ENCODE measurements at regions not wholly inside any gene's neighbourhood (a gene's known extent, or its start where the extent isn't known, plus 50 kb on each side); places are given as distances from the start of the nearest gene placed in this dataset.

DNA sequence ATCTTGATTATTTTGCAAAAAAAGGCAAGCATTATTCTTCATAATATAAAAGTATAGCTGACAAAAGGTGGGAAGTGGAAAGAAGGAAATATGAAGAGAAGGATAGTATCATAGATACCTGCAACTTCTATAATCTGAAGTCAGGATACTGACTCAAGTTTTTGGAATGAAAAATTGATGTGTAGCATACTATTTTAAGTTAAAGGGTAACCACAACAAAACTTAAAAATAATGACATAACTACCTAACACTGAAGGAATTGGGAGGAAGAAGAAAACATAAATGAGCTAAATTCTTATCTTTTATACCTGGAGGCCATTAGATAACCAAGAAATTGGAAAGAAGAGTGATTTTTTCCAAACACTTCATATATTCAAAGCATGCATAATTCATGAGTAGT lies 51.8 kb upstream of the TLE1 start:
- Histone ChIP-seq H3K27me3 (ENCODE audit: control insufficient read depth, insufficient read depth, low read length) (no peaks in the 10 kb centered on the region), H3K4me3 (ENCODE audit: low read length) (no peak overlapping the region), H3K36me3 (ENCODE audit: insufficient read depth, low read length) (no peaks in the 10 kb centered on the region), H3K9ac (ENCODE audit: low read depth, low read length) (no peak overlapping the region), H3K4me2 (ENCODE audit: low read length) (no peak overlapping the region), H3K9me3 (replicated peaks; ENCODE audit: low read length) (no peaks in the 10 kb centered on the region), H3K4me1 (ENCODE audit: control insufficient read depth, insufficient read depth, low read length) (peaks cover 14% of the 10 kb centered on the region)

DNA sequence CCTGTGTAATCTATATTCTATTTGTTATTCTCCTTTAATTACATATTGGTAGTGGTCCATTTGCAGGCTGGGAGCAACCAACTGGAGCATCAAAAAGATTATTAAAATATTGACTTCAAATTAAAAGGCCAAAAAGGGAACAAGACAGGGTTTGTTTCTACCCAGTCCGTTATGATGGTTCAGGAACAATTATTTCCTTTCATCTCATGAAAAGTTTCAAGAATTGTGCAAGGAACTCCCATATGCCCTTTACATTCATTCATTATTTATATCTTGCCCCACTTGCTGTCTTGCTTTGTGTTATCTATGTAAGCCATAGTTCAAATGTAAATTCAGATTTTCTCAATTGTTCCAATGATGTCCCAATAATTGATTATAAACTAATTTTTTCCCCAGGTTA lies 58.7 kb upstream of the TLE1 start:
- Histone ChIP-seq H3K9ac (ENCODE audit: low read depth, low read length) (no peak overlapping the region), H3K4me1 (ENCODE audit: control insufficient read depth, insufficient read depth, low read length) (no peaks in the 10 kb centered on the region), H3K4me2 (ENCODE audit: low read length) (no peak overlapping the region), H3K36me3 (ENCODE audit: insufficient read depth, low read length) (no peaks in the 10 kb centered on the region), H3K4me3 (ENCODE audit: low read length) (no peak overlapping the region), H3K27me3 (ENCODE audit: control insufficient read depth, insufficient read depth, low read length) (no peaks in the 10 kb centered on the region), H3K9me3 (replicated peaks; ENCODE audit: low read length) (no peaks in the 10 kb centered on the region)

DNA sequence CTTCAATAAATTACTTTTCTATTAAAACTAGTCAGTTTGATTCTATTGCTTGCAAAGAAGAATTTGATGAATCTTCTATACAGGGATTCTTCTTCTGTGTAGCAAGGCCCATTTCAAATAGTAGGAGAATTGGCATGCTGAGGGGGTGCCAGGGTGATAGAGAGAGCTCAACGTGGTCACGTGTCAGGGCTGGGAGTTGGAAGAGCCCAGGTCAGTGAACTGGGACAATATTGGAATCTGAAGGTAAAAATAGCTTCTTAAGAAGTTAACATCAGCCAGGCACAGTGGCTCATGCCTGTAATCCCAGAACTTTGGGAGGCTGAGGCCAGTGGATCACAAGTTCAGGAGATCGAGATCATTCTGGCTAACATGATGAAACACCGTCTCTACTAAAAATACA lies 64.1 kb upstream of the TLE1 start:
- no peaks in the 10 kb centered on the region for H3K4me1 ChIP-seq (ENCODE audit: control insufficient read depth, insufficient read depth, low read length)
- H3K4me2 ChIP-seq (ENCODE audit: low read length) = no peak overlapping the region
- H3K9ac ChIP-seq (ENCODE audit: low read depth, low read length) = no peak overlapping the region
- H3K4me3 ChIP-seq (ENCODE audit: low read length) = no peak overlapping the region
- no peaks in the 10 kb centered on the region for H3K36me3 ChIP-seq (ENCODE audit: insufficient read depth, low read length)
- H3K9me3 ChIP-seq (replicated peaks; ENCODE audit: low read length) = no peaks in the 10 kb centered on the region
- peaks cover 2% of the 10 kb centered on the region for H3K27me3 ChIP-seq (ENCODE audit: control insufficient read depth, insufficient read depth, low read length)

DNA sequence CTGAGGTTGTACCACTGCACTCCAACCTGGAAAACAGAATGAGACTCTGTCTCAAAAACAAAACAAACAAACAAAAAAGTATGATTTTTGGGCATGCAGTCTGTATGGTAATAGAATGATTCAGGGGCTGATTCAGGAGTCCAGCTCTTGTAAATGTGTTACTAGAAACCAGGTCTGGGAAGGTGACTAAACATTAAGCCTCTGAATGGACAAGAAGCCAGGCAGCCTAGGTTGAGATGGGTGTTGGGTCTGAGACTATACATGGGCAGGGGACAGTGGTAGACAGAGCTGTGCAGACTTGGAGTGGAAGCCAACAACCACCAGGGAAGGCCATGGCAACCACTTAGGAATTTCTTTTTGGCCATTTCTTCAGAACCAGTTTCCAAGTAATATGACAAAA lies 64.9 kb upstream of the TLE1 start:
- peaks cover 2% of the 10 kb centered on the region for H3K27me3 ChIP-seq (ENCODE audit: control insufficient read depth, insufficient read depth, low read length)

DNA sequence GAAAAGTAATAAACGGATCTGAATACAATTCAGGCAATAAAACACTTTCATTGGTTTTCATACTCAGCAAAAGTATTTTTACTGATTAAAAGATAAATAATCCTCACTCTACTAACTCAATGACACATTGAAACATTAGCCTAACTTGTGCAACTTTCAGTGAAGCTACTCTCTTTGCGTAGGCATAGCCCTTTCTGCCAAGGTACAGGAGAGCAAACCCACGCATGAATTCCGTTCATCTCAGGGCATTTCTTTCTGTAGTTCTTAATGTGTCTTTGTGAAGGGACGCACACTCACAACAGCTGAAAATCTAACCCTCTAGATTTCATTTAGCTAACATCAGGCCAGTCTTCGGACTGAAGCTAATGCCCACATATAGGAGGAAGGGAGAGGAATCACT lies 66.4 kb upstream of the TLE1 start:
- no peak overlapping the region for H3K4me3 ChIP-seq (ENCODE audit: low read length)
- peaks cover 11% of the 10 kb centered on the region for H3K4me1 ChIP-seq (ENCODE audit: control insufficient read depth, insufficient read depth, low read length)
- H3K27me3 ChIP-seq (ENCODE audit: control insufficient read depth, insufficient read depth, low read length) = peaks cover 2% of the 10 kb centered on the region

More for the DNA sequence above, 64.9 kb upstream of the TLE1 start:
- H3K4me3 ChIP-seq (ENCODE audit: low read length) = no peak overlapping the region
- no peak overlapping the region for H3K9ac ChIP-seq (ENCODE audit: low read depth, low read length)
- peaks cover under 1% of the 10 kb centered on the region for H3K4me1 ChIP-seq (ENCODE audit: control insufficient read depth, insufficient read depth, low read length)
- H3K36me3 ChIP-seq (ENCODE audit: insufficient read depth, low read length) = no peaks in the 10 kb centered on the region
- H3K4me2 ChIP-seq (ENCODE audit: low read length) = no peak overlapping the region
- H3K9me3 ChIP-seq (replicated peaks; ENCODE audit: low read length) = no peaks in the 10 kb centered on the region

DNA sequence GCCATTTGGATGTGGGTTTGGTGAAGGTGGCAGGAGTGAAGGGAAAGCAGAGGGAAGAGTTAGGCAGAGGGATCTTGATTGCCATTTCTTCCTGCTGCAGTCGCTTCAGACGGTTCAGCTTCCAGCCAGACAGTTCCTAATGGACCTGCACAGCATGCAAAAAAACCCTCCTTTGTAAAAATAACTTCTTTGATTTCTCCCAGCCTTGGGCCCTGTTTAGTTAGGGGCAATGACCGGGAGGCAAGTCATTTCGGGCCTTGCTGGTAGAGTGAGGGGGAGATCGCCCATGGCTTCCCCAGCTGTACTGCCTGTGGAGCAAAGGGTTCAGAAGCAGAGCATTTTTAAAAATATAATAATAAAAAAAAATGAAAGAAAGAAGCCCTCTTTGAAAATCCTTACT lies 67.2 kb upstream of the TLE1 start:
- H3K4me3 ChIP-seq (ENCODE audit: low read length) = no peak overlapping the region
- H3K27me3 ChIP-seq (ENCODE audit: control insufficient read depth, insufficient read depth, low read length) = peaks cover 2% of the 10 kb centered on the region
- no peak overlapping the region for H3K9ac ChIP-seq (ENCODE audit: low read depth, low read length)
- H3K36me3 ChIP-seq (ENCODE audit: insufficient read depth, low read length) = no peaks in the 10 kb centered on the region
- peaks cover 11% of the 10 kb centered on the region for H3K4me1 ChIP-seq (ENCODE audit: control insufficient read depth, insufficient read depth, low read length)
- H3K9me3 ChIP-seq (replicated peaks; ENCODE audit: low read length) = no peaks in the 10 kb centered on the region
- no peak overlapping the region for H3K4me2 ChIP-seq (ENCODE audit: low read length)

More for the DNA sequence above, 66.4 kb upstream of the TLE1 start:
- Histone ChIP-seq H3K9ac (ENCODE audit: low read depth, low read length) (no peak overlapping the region), H3K4me2 (ENCODE audit: low read length) (no peak overlapping the region), H3K36me3 (ENCODE audit: insufficient read depth, low read length) (no peaks in the 10 kb centered on the region), H3K9me3 (replicated peaks; ENCODE audit: low read length) (no peaks in the 10 kb centered on the region)

DNA sequence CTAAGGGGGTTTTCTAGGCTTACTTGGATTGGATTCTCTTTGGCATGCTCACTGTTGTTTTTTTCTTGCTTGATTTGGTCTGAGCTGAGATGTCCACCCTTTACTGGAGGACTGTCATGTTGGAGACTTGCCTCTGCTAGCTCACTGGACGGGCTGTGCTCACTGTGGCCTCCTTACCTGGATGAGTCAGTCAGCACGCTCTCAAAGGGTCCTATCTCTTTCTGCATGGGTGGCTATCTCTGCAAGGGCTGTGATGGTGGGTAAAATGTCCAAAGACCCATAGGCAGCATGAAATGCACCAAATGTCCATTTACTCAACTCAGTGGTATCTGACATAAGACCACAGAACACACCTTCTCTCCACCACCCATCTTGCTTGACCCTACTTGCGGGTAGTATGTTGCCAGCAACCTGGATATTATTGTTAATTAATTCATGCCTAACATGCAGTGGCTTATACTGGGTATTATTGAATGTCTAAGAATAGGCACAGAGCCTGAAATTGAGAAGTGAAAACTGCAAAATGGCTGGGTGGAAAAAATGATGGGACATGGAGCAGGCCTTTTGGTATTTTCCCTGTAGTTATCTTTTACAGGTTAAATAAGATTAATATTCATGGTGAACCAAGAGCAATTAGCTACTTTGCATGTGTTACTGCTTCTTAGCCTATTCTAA lies 68.9 kb upstream of the TLE1 start:
- Histone ChIP-seq H3K4me2 (ENCODE audit: low read length) (no peak overlapping the region), H3K36me3 (ENCODE audit: insufficient read depth, low read length) (no peaks in the 10 kb centered on the region), H3K27me3 (ENCODE audit: control insufficient read depth, insufficient read depth, low read length) (peaks cover 2% of the 10 kb centered on the region), H3K9ac (ENCODE audit: low read depth, low read length) (no peak overlapping the region), H3K9me3 (replicated peaks; ENCODE audit: low read length) (no peaks in the 10 kb centered on the region), H3K4me3 (ENCODE audit: low read length) (no peak overlapping the region), H3K4me1 (ENCODE audit: control insufficient read depth, insufficient read depth, low read length) (peaks cover 11% of the 10 kb centered on the region)

DNA sequence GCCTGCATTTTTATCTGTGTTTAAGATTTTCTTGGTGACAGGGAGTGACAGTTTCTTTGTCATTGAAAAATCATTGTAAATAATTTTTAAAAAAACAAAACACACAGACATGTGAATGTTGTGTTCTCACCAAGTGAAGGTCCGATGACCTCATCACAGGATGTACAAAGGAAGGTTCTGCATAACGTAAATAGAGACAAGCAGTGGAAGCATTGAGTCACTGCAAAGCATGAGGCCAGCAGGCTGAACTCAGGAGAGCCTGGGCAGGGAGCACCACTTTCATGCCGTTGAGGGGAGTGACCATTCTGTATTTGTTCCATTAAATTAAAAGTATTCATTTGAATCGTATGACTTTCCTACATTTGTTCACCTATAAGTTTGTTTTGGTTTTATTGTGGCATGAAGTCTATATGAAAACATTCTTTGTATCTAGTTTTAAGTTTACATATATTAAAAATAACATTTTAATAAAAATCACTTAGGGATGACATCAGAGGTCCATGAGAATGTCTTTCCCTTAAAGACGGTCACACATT lies 70.4 kb upstream of the TLE1 start:
- H3K4me1 ChIP-seq (ENCODE audit: control insufficient read depth, insufficient read depth, low read length) = peaks cover 11% of the 10 kb centered on the region
- H3K9ac ChIP-seq (ENCODE audit: low read depth, low read length) = no peak overlapping the region
- no peak overlapping the region for H3K4me2 ChIP-seq (ENCODE audit: low read length)
- H3K4me3 ChIP-seq (ENCODE audit: low read length) = no peak overlapping the region
- H3K36me3 ChIP-seq (ENCODE audit: insufficient read depth, low read length) = no peaks in the 10 kb centered on the region
- no peaks in the 10 kb centered on the region for H3K9me3 ChIP-seq (replicated peaks; ENCODE audit: low read length)
- peaks cover 2% of the 10 kb centered on the region for H3K27me3 ChIP-seq (ENCODE audit: control insufficient read depth, insufficient read depth, low read length)

DNA sequence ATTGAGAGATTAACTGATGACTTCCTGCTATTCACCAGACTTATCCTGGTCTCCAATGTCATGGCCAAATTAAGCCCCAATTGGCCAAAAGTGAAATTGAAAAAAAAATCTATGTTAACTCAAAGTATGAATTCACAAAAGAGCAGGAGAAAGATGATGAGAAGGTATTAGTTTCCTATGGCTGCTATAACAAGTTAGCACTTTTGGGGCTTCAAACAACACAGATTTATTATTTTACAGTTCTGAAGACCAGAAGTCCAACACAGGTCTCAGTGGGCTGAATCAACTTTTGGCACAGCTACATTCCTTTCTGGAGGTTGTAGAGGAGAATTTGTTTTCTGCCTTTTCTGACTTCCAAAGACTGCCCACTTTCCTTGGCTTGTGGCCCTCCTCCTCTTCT lies 78.6 kb upstream of the TLE1 start:
- Histone ChIP-seq H3K36me3 (ENCODE audit: insufficient read depth, low read length) (no peaks in the 10 kb centered on the region), H3K9me3 (replicated peaks; ENCODE audit: low read length) (no peaks in the 10 kb centered on the region), H3K4me1 (ENCODE audit: control insufficient read depth, insufficient read depth, low read length) (peaks cover 13% of the 10 kb centered on the region), H3K4me2 (ENCODE audit: low read length) (no peak overlapping the region), H3K9ac (ENCODE audit: low read depth, low read length) (no peak overlapping the region), H3K27me3 (ENCODE audit: control insufficient read depth, insufficient read depth, low read length) (no peaks in the 10 kb centered on the region), H3K4me3 (ENCODE audit: low read length) (no peak overlapping the region)

DNA sequence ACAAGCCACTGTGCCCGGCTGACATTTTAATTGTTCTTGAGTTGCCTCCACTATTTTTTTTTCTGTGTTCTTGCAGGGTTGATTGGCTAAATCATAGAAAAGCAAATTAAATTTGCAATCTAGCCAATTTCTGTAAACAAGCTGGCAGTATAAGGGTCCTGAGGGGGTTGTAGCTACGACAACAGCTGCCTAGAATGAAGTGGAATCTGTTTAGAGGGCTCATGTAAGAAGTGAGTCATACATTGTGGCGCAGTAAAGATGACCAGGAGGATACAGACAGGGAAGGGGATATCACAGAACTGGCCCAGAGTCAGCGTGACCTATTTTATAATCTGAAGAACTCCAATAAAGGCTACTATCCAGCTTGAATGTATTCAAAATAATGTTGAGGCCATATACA lies 82.2 kb upstream of the TLE1 start:
- H3K36me3 ChIP-seq (ENCODE audit: insufficient read depth, low read length) = no peaks in the 10 kb centered on the region
- peaks cover 13% of the 10 kb centered on the region for H3K4me1 ChIP-seq (ENCODE audit: control insufficient read depth, insufficient read depth, low read length)
- H3K4me3 ChIP-seq (ENCODE audit: low read length) = no peak overlapping the region
- H3K9me3 ChIP-seq (replicated peaks; ENCODE audit: low read length) = no peaks in the 10 kb centered on the region
- no peaks in the 10 kb centered on the region for H3K27me3 ChIP-seq (ENCODE audit: control insufficient read depth, insufficient read depth, low read length)
- H3K4me2 ChIP-seq (ENCODE audit: low read length) = peak overlapping the region; percentile 40
- no peak overlapping the region for H3K9ac ChIP-seq (ENCODE audit: low read depth, low read length)

DNA sequence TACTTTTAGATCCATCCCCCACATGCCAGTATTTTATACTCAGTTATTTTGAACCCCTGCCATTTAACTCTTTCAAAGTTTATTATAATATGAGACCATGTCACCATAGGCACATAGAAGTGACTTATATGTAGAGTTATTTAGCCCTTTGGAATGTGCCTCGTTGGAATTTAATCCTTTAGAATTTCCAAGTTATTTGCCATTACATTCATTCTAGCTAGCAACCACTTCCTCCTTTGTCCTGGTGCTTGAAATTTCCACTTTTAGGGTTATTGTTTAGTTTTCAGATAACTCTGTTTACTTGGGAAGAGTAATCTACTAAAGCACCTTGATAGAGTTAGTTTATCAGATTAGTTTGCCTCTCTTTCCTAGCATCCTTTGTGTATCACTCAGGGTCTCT lies 82.8 kb upstream of the TLE1 start:
- Histone ChIP-seq H3K4me1 (ENCODE audit: control insufficient read depth, insufficient read depth, low read length) (peaks cover 13% of the 10 kb centered on the region), H3K9me3 (replicated peaks; ENCODE audit: low read length) (no peaks in the 10 kb centered on the region), H3K4me3 (ENCODE audit: low read length) (no peak overlapping the region), H3K27me3 (ENCODE audit: control insufficient read depth, insufficient read depth, low read length) (no peaks in the 10 kb centered on the region), H3K36me3 (ENCODE audit: insufficient read depth, low read length) (no peaks in the 10 kb centered on the region), H3K4me2 (ENCODE audit: low read length) (peak overlapping the region; percentile 8), H3K9ac (ENCODE audit: low read depth, low read length) (no peak overlapping the region)

DNA sequence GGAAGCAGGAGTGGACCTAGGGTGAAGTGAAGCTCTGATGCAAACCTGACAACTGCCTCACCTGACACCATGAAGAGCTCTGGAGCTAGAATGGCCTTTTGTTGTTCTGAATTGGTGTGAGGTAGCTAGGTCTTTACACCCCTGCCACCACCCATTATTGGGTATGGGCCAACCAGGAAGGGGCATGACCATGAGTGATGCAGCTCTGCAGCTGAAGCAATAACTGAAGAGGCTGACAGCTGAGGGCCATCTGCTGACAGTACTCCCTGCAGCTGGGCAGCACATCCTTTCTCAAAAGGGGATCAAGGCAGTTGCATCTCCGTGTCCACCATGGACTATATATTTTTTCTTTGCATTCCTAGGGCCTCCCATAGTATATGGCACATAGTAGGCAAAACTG lies 87.0 kb upstream of the TLE1 start:
- Histone ChIP-seq H3K9ac (ENCODE audit: low read depth, low read length) (no peak overlapping the region), H3K9me3 (replicated peaks; ENCODE audit: low read length) (no peaks in the 10 kb centered on the region), H3K36me3 (ENCODE audit: insufficient read depth, low read length) (no peaks in the 10 kb centered on the region), H3K4me2 (ENCODE audit: low read length) (no peak overlapping the region), H3K27me3 (ENCODE audit: control insufficient read depth, insufficient read depth, low read length) (no peaks in the 10 kb centered on the region), H3K4me3 (ENCODE audit: low read length) (no peak overlapping the region), H3K4me1 (ENCODE audit: control insufficient read depth, insufficient read depth, low read length) (peaks cover 6% of the 10 kb centered on the region)
